Panc1 (cell line): ENCODE measurements at regions not wholly inside any gene's neighbourhood (a gene's known extent, or its start where the extent isn't known, plus 50 kb on each side); places are given as distances from the start of the nearest gene placed in this dataset.

Experiments used
- ATAC-seq: fragments of 200-7000 bp; cut with Tn5 transposase; 2 replicates; pipeline ENCODE4 v1.9.1; 2020; ENCODE audit warnings: mild to moderate bottlenecking, moderate library complexity
- BruUV-seq: library from RNA; stranded (reverse); fragments of 400-500 nt; replicated peaks from 2 replicates; lab custom pipeline; 2021; lab: Mats Ljungman, UMichigan
- CTCF ChIA-PET: fragments of 300-600 bp; sonication (Branson Sonifier 250); formaldehyde crosslinking; loops from one replicate; lab custom pipeline; 2022; ENCODE audit warnings: antibody characterized with exemption; lab: Charles Lee
- POLR2A ChIA-PET: fragments of 300-600 bp; sonication (Branson Sonifier 250); formaldehyde crosslinking; loops from one replicate; lab custom pipeline; 2022; ENCODE audit warnings: antibody characterized with exemption; lab: Charles Lee
- DNase-seq: peaks from one replicate; pipeline ENCODE4 v3.0.0-alpha.2; 2010; ENCODE audit warnings: low read depth, low spot score
- H3K27ac ChIP-seq: 2 replicates; pipeline ENCODE4 v1.5.1; 2011; ENCODE audit warnings: mild to moderate bottlenecking, low read length, inconsistent platforms
- H3K27me3 ChIP-seq: fragments of 200-500 bp; sonication (Bioruptor generic); 2 replicates; pipeline ENCODE4 v1.6.0; 2014; ENCODE audit warnings: low read length, inconsistent platforms; ENCODE audit not compliant: control insufficient read depth, insufficient read depth
- H3K36me3 ChIP-seq: fragments of 200-500 bp; sonication (Bioruptor generic); 2 replicates; pipeline ENCODE4 v1.5.1; 2014; ENCODE audit warnings: inconsistent platforms, mild to moderate bottlenecking, low read length, moderate library complexity; ENCODE audit not compliant: control insufficient read depth, insufficient read depth
- H3K4me1 ChIP-seq: 2 replicates; pipeline ENCODE4 v1.5.1; 2011; ENCODE audit warnings: inconsistent platforms, mild to moderate bottlenecking, low read length, moderate library complexity; ENCODE audit not compliant: control insufficient read depth, insufficient read depth
- H3K4me3 ChIP-seq, 2 experiments: 2 replicates each; pipeline ENCODE4 v1.5.1; 2011 to 2012; ENCODE audit warnings: low read depth in 2 of 2, low read length in 2 of 2, mild to moderate bottlenecking in 2 of 2, inconsistent platforms in 1 of 2, moderate library complexity in 1 of 2
- H3K9me3 ChIP-seq: fragments of 200-500 bp; sonication (Bioruptor generic); 2 replicates; pipeline ENCODE4 v1.5.1; 2014; ENCODE audit warnings: low read depth, mild to moderate bottlenecking, inconsistent platforms, low read length, moderate library complexity; ENCODE audit not compliant: control insufficient read depth, insufficient read depth
- CTCF ChIP-seq: fragments of 450-650 bp; IDR thresholded peaks from 2 replicates; pipeline ENCODE4 v1.5.1; 2017; ENCODE audit warnings: mild to moderate bottlenecking
- POLR2AphosphoS5 ChIP-seq: IDR thresholded peaks from 2 replicates; pipeline ENCODE4 v1.6.1; 2012; ENCODE audit warnings: mild to moderate bottlenecking, low read depth, low read length, moderate library complexity
- REST ChIP-seq, 2 experiments: IDR thresholded peaks; 2 replicates each; pipeline ENCODE4 v1.6.1; 2011 to 2012; ENCODE audit warnings: low read depth in 2 of 2, control low read depth in 1 of 2, low read length in 1 of 2, mild to moderate bottlenecking in 1 of 2, moderate library complexity in 1 of 2; ENCODE audit not compliant: insufficient read depth in 1 of 2
- SIN3A ChIP-seq: IDR thresholded peaks from 2 replicates; pipeline ENCODE4 v1.6.1; 2012; ENCODE audit warnings: low read depth, mild to moderate bottlenecking, low read length, moderate library complexity, borderline replicate concordance; ENCODE audit not compliant: insufficient read depth
- TCF7L2 ChIP-seq: IDR thresholded peaks from 2 replicates; pipeline ENCODE4 v1.6.1; 2011; ENCODE audit warnings: mild to moderate bottlenecking, low read depth, low read length, inconsistent platforms
- in situ Hi-C: cut with HindIII; loops from 2 replicates; pipeline ENCODE4 v1.10.0; 2016; ENCODE audit warnings: low sequenced_read_pairs, low pct_unique_long_range_greater_than_20kb
- intact Hi-C: fragments of 100-400 bp; cut with micrococcal nuclease; formaldehyde crosslinking; loops from one replicate; pipeline ENCODE4 v1.10.0; 2022; ENCODE audit not compliant: unreplicated experiment

- intact Hi-C loops (no loop called here), in situ Hi-C loops (no loop called here)
- H3K36me3 ChIP-seq: no peaks in the 10 kb centered on the region
- H3K27me3 ChIP-seq: no peaks in the 10 kb centered on the region
- no TSS peak for BruUV-seq
- no peaks in the 10 kb centered on the region for H3K9me3 ChIP-seq
- no peak for TF ChIP-seq SIN3A
- TF ChIP-seq CTCF: no peak
- no peak for TF ChIP-seq REST (IDR thresholded peaks at IDR 0.05; ENCODE audit: insufficient read depth in 1 of 2, low read depth in 2 of 2, low read length in 1 of 2)
- TF ChIP-seq TCF7L2: no peak
- H3K27ac ChIP-seq: no peak overlapping the region
- ATAC-seq (no peak), DNase-seq (no peak)
- POLR2A ChIA-PET: no interaction called here
- CTCF ChIA-PET: no interaction called here
- H3K4me1 ChIP-seq: no peaks in the 10 kb centered on the region
- no peak overlapping the region for H3K4me3 ChIP-seq
Measured at GRCh38 chr2:143843686-143844085, 676.2 kb downstream of the ZEB2 start.

GRCh38 chr2:143842836-143843235 is 677.1 kb downstream of the ZEB2 start:
- ChIA-PET POLR2A (no interaction called here), CTCF (no interaction called here)
- TF ChIP-seq CTCF (no peak), POLR2AphosphoS5 (no peak), REST (IDR thresholded peaks at IDR 0.05; ENCODE audit: insufficient read depth in 1 of 2, low read depth in 2 of 2, low read length in 1 of 2) (no peak), TCF7L2 (no peak), SIN3A (no peak)
- no peaks in the 10 kb centered on the region for H3K4me1 ChIP-seq
- no peaks in the 10 kb centered on the region for H3K27me3 ChIP-seq
- H3K36me3 ChIP-seq: no peaks in the 10 kb centered on the region
- in situ Hi-C loops: no loop called here
- DNase-seq (no peak), ATAC-seq (no peak)
- no peak overlapping the region for H3K4me3 ChIP-seq
- intact Hi-C loops: no loop called here
- H3K27ac ChIP-seq: no peak overlapping the region
- no TSS peak for BruUV-seq
- H3K9me3 ChIP-seq: no peaks in the 10 kb centered on the region
